HPDE6-E6E7 (cell line): ENCODE measurements at regions not wholly inside any gene's neighbourhood (a gene's known extent, or its start where the extent isn't known, plus 50 kb on each side); places are given as distances from the start of the nearest gene placed in this dataset.

Source experiments
- DNase-seq: peaks from one replicate; pipeline ENCODE4 v3.0.0; 2011; ENCODE audit warnings: missing footprints; ENCODE audit errors: extremely low spot score

DNA sequence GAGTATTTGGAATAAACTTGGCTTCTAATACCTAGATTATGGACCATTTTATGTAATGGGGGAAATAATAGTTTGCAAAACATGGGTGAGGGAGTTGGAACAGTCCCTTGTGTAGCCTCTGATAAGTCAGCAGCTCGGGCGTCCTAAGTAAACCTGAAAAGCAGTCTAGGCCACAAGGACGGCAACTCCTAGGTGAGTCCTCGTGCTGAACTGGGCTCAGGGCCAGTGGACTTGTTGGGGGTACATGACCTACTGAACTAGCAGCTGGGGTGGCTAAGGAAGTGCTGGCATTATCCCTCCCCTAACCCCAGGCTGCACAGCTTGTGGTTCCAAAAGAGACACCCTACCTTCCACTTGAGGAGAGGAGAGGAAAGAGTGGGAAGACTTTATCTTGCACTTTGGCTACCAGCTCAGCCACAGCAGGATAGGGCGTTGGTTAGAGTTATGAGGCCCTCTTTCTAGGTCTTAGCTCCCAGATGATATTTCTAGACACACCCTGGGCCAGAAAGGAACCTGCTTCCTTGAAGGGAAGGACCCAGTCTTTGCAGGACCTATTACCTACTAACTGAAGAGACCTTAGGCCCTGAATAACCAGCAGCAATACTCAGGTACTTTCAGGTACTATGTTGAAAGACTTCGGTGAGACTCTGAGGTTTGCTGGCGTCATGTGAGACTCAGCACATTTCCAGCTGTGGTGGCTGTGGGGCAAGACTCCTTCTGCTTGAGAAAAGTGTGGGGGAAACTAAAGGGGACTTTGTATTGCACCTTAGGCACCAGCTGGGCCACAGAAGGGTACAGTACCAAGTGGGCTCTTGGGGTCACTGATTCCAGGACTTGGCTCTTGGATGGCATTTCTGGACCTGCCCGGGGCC, 71.0 kb downstream of the AQP4 start:
- no peak for DNase-seq

DNA sequence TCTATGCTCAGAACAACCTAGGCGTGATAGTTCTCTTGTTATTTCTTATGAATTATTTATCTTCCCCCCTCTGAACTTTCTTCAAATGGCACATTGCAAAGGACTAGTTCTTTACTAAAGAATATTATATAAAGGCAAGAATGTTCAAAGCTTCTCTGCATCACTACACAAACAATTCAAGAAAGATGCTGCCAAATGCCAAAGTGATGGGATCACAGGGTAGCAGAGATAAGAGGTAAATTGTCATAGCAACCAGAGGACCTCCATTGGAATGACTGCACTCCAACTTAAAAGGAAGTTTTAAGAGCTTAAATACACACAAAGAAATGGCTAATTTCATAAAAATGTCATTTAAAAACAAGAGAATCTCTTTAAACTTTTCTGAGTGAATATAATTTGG, 72.8 kb downstream of the AQP4 start:
- no peak for DNase-seq

GRCh38 chr18:26791676-26792075, 73.8 kb downstream of the AQP4 start:
- DNase-seq = peak; percentile 76

GRCh38 chr18:26784599-26784998, 80.9 kb downstream of the AQP4 start:
- DNase-seq = no peak

GRCh38 chr18:26783170-26783569, 82.3 kb downstream of the AQP4 start:
- DNase-seq = no peak

DNA sequence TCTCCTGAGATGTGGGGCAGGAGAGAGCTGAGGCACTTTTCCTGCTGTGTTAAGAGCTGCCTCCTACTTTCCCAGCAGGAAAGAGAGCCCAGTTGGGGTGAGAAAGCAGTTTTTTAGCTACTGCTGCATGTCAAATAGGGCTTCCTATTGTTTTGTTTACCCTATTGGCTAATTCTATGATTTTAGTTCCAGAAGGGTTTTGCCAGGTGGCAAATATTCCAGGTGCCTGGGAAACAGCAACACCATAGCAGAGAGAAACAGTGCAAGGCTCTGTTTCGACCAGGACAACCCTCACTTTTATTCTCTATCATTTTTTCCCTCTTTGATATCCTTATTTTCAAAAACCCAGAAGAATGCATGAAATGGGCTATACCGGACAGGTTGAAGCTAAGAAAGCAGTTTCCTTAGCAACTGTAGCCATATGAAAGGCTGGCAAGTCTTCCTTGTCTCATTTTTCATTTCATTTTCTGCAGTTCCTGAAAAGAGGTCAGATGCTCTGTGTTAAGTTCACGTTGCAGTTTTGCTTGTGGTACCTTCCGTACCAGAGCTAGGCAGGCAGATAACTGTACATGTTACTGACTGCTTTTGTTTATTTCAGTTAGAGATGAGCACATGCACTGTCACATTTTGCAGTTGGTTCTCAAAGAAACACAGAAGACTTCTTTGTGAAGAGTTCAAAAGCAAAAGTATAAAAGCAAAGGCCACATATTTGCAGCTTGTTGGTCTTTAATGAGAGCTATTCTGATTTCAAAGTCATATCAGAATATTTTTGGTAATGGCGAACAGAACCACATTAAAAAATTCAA, 84.8 kb downstream of the AQP4 start:
- DNase-seq = no peak

DNA sequence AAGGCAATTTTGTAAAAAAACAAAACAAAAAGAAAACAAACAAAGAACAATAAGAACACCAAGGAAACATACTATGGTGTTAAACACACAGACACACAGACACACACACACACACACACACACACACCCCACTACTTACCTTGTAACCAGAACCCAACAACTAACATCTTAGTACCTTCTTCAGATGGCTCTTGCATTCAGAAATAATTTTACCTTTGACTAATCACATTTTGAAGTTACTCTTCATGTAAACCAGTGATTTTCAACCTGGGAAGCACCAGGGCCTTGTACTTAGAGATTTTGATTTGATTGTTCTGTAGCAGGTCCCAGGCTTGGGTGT, 87.5 kb downstream of the AQP4 start:
- no peak for DNase-seq

GRCh38 chr18:26777351-26778053, 88.0 kb downstream of the AQP4 start:
- no peak for DNase-seq

GRCh38 chr18:26772691-26773090, 92.8 kb downstream of the AQP4 start:
- DNase-seq = no peak

DNA sequence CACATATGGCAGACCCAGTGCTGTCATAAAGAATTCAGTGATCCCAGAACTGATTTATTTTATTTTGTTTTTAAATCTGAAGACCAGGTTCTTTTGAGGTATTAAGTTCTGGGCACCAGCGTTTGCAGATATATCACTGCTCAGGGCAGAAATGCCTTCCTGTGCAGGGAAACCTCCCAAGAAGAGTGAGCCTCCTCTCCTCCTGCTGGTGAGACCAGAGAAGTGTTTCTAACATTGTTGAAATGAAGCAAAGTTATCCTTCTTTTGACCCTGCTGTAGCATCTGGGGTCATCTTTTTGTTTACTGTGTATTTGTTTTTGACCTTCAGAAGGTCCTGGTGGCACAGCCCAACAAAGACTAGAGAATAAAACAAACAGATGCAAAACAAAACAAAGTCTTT, 94.0 kb downstream of the AQP4 start:
- no peak for DNase-seq

GRCh38 chr18:26768385-26768784, 97.1 kb downstream of the AQP4 start:
- no peak for DNase-seq

- no peak for DNase-seq
These were observed 100.0 kb downstream of the AQP4 start for GRCh38 chr18:26765498-26765897.

- no peak for DNase-seq
These were observed 100.9 kb downstream of the AQP4 start for GRCh38 chr18:26764586-26764985.

GRCh38 chr18:26764177-26764576, 101.3 kb downstream of the AQP4 start:
- no peak for DNase-seq

- no peak for DNase-seq
These were observed 101.9 kb downstream of the AQP4 start for GRCh38 chr18:26763446-26764110.

- DNase-seq = peak; percentile 34
These were observed 108.1 kb downstream of the AQP4 start for GRCh38 chr18:26757263-26758019.

- no peak for DNase-seq
These were observed 109.0 kb downstream of the AQP4 start for GRCh38 chr18:26756556-26756955.

DNA sequence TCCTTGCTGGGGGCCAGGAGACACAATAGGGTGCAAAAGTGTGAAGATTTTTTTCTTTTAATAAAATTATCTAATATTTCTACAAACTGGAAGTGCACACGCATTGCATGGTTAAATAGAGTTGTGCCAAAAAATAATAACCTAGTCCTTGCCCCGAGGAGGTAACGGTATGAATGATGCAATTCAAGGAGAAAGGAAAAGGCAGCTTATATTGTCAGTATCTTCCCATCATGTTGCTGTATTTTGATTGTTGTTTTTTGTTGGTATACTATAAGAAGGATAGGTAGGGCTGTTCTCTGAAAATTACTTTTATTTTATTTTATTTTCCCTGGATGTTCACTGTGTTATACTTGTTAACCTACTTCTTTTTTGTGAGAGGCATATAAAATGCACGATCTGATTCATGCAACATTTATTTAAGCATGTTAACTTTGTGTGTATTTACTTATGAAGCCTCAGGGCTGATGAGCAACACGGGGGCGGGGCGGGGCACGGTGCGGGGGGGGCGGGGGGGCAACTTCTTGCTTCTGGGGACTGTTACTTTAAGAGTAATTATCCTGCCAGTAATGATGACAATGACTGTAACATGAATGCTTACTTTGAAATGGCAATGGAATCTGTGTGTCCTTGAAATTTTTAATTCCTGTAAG, 118.6 kb downstream of the AQP4 start:
- DNase-seq = peak; percentile 23

GRCh38 chr18:26746398-26746797, 119.1 kb downstream of the AQP4 start:
- DNase-seq = no peak

DNA sequence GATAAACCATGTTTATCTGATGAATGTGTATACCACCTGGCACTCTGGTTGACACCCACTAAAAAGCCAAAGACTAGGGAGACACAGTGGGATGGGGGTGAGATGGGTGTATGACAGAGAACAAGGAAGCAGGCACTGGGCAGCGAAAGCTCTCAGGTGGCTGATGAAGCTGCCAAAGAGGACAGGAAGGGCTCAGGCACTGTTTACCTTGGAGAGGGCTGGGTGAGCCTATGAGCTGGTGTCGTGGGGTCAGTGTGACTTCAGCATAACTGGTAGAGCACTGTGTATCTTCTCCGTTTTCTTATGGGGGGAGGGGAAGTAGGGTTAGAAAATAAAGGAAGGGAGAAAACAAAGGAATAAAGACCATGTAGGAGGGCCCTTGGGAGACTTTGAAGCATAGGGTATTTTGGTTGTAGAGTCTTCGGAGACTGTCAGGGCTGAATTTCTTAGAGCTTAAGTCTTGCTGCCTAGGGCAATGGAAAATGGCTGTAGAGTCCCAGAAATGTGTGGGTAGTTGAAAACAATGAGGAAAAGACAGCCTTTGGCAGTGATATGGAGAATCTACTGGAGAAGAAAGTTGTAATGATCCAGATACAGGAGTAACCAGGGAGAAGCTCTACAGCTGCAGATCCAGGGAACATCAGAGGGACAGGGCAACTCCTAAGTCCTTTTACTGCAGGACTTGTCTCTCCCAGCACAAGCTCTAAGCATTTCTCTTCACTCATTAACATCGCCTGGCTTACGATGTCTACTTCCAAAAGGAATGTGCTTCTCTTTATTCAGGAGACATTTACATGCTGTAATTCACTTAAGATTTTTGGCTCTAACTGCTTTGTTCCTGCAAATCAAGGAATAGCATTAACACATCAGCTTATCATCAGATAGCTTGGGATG, 120.0 kb downstream of the AQP4 start:
- no peak for DNase-seq
